ENCODE measurements at regions not wholly inside any gene's neighbourhood (a gene's known extent, or its start where the extent isn't known, plus 50 kb on each side); places are given as distances from the start of the nearest gene placed in this dataset.

DNA sequence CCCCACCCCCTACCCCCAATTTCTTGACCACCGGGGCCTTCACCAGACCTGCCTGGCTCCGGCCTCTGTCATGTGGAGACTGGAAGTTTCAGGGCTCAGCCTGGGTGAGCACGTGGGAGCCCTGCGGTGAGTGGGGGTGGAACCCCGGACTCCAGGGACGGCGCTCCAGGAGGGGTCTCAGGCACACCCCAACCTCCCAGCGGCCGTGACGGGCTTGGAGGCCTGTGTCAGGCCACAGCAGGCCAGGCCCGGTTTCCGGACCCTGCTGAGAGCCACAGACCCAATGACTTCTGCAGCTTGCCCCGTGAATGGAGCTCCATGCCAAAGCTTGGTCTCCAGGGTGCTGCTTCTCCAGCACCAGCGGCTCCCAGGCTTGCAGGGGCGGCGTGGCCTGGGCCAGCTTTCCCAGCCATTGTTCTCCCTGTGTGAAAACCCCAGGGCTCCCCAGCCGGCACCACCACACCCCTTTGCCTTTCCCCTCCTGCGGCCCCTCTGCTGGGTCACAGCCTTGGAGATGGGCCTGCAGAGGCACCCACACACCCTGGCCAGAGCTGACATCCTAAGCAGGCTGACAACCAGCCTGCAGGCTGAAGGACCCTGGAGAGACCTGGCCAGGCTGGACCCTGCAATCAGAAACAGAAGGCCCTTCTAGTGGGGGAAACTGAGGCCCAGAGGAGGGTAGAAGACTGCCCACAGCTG is 186.2 kb upstream of the C14orf180 start:
- TF ChIP-seq SP1 (IDR thresholded peaks at IDR 0.05) (no peak), HDGF (IDR thresholded peaks at IDR 0.05; ENCODE audit: borderline replicate concordance) (no peak), NFRKB (IDR thresholded peaks at IDR 0.05) (no peak), ELF4 (IDR thresholded peaks at IDR 0.05) (no peak), SUZ12 (IDR thresholded peaks at IDR 0.05) (no peak), FOXM1 (IDR thresholded peaks at IDR 0.05; ENCODE audit: borderline replicate concordance) (no peak), LEF1 (IDR thresholded peaks at IDR 0.05; ENCODE audit: borderline replicate concordance) (no peak), BHLHE40 (IDR thresholded peaks at IDR 0.05; ENCODE audit: borderline replicate concordance) (no peak), PKNOX1 (IDR thresholded peaks at IDR 0.05) (no peak), ZNF384 (IDR thresholded peaks at IDR 0.05) (no peak), FOXA1 (IDR thresholded peaks at IDR 0.05) (no peak), L3MBTL2 (conservative IDR thresholded peaks at IDR 0.05) (no peak), ARNT (IDR thresholded peaks at IDR 0.05) (no peak), FOXK2 (IDR thresholded peaks at IDR 0.05) (no peak)

All from HEK293T (cell line).